Cardiac muscle cell (in vitro differentiated cells and primary cell): ENCODE measurements at regions not wholly inside any gene's neighbourhood (a gene's known extent, or its start where the extent isn't known, plus 50 kb on each side); places are given as distances from the start of the nearest gene placed in this dataset.

Experiments
- DNase-seq, 2 donors: peaks; one replicate each; pipeline versions ENCODE4 v3.0.0 to v3.0.0-alpha.2; 2010 to 2017; ENCODE audit warnings: low read depth in 1 of 2, low spot score in 1 of 2
- H3K27ac ChIP-seq: fragments of 200-600 bp; sonication (generic); 2 replicates; pipeline ENCODE4 v1.5.1; 2016
- H3K27me3 ChIP-seq: fragments of 200-600 bp; sonication (generic); 2 replicates; pipeline ENCODE4 v1.6.0; 2016; ENCODE audit warnings: control low read depth
- H3K36me3 ChIP-seq: fragments of 200-600 bp; sonication (generic); 2 replicates; pipeline ENCODE4 v1.5.1; 2016; ENCODE audit warnings: control low read depth
- H3K4me1 ChIP-seq: fragments of 200-600 bp; sonication (generic); 2 replicates; pipeline ENCODE4 v1.8.1; 2017; ENCODE audit warnings: low read depth, mild to moderate bottlenecking, mixed run types
- H3K4me3 ChIP-seq: fragments of 200-600 bp; sonication (generic); 2 replicates; pipeline ENCODE4 v1.5.1; 2016; ENCODE audit warnings: mild to moderate bottlenecking
- H3K9me3 ChIP-seq: fragments of 200-600 bp; sonication (generic); 2 replicates; pipeline ENCODE4 v1.5.1; 2017; ENCODE audit warnings: low read depth, mild to moderate bottlenecking, control low read depth
- TF ChIP-seq, protein P1 (sequence below): IDR thresholded peaks from 2 replicates; pipeline ENCODE4 v1.5.1; 2012; ENCODE audit warnings: low read depth, mild to moderate bottlenecking, low read length

- TF ChIP-seq, protein P1, sequence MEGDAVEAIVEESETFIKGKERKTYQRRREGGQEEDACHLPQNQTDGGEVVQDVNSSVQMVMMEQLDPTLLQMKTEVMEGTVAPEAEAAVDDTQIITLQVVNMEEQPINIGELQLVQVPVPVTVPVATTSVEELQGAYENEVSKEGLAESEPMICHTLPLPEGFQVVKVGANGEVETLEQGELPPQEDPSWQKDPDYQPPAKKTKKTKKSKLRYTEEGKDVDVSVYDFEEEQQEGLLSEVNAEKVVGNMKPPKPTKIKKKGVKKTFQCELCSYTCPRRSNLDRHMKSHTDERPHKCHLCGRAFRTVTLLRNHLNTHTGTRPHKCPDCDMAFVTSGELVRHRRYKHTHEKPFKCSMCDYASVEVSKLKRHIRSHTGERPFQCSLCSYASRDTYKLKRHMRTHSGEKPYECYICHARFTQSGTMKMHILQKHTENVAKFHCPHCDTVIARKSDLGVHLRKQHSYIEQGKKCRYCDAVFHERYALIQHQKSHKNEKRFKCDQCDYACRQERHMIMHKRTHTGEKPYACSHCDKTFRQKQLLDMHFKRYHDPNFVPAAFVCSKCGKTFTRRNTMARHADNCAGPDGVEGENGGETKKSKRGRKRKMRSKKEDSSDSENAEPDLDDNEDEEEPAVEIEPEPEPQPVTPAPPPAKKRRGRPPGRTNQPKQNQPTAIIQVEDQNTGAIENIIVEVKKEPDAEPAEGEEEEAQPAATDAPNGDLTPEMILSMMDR: no peak
- H3K36me3 ChIP-seq: no peaks in the 10 kb centered on the region
- peak in 1 of 2 donors; percentile 25 for DNase-seq
- peaks cover 4% of the 10 kb centered on the region for H3K4me1 ChIP-seq
- H3K27me3 ChIP-seq: no peaks in the 10 kb centered on the region
- no peak overlapping the region for H3K4me3 ChIP-seq
- no peaks in the 10 kb centered on the region for H3K9me3 ChIP-seq
- no peak overlapping the region for H3K27ac ChIP-seq
Measured at GRCh38 chr4:23630110-23630509, 259.7 kb downstream of the PPARGC1A start.

DNA sequence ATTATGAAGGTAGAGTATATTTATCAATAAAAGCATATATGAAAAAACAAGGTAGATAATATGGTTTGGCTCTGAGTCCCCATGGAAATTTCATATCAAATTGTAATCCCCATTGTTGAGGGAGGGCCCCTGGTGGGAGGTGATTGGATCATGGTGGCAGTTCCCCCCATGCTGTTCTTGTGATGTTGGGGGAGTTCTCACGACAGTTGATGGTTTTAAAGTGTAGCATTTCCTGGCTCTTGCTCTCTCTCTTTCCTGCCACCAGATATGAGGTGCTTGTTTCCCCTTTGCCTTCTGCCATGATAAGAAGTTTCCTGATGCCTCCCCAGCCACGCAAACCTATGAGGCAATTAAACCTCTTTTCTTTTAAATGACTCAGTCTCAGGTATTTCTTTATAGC, 260.4 kb downstream of the PPARGC1A start:
- H3K27me3 ChIP-seq: no peaks in the 10 kb centered on the region
- no peak overlapping the region for H3K27ac ChIP-seq
- TF ChIP-seq, protein P1: no peak
- H3K4me1 ChIP-seq: peaks cover 4% of the 10 kb centered on the region
- no peaks in the 10 kb centered on the region for H3K9me3 ChIP-seq
- no peaks in the 10 kb centered on the region for H3K36me3 ChIP-seq
- no peak overlapping the region for H3K4me3 ChIP-seq
- no peak for DNase-seq

GRCh38 chr4:23614284-23614892, 275.5 kb downstream of the PPARGC1A start:
- TF ChIP-seq, protein P1: peak; percentile 22
- H3K4me1 ChIP-seq: no peaks in the 10 kb centered on the region
- peak; percentile 22 to 42 for DNase-seq
- H3K9me3 ChIP-seq: no peaks in the 10 kb centered on the region
- no peak overlapping the region for H3K4me3 ChIP-seq
- no peaks in the 10 kb centered on the region for H3K36me3 ChIP-seq
- no peaks in the 10 kb centered on the region for H3K27me3 ChIP-seq
- H3K27ac ChIP-seq: no peak overlapping the region

- H3K9me3 ChIP-seq: no peaks in the 10 kb centered on the region
- no peaks in the 10 kb centered on the region for H3K27me3 ChIP-seq
- no peak for DNase-seq
- no peak overlapping the region for H3K27ac ChIP-seq
- H3K4me1 ChIP-seq: no peaks in the 10 kb centered on the region
- no peaks in the 10 kb centered on the region for H3K36me3 ChIP-seq
- TF ChIP-seq, protein P1: no peak
- no peak overlapping the region for H3K4me3 ChIP-seq
Measured at GRCh38 chr4:23613782-23614181, 276.1 kb downstream of the PPARGC1A start.

DNA sequence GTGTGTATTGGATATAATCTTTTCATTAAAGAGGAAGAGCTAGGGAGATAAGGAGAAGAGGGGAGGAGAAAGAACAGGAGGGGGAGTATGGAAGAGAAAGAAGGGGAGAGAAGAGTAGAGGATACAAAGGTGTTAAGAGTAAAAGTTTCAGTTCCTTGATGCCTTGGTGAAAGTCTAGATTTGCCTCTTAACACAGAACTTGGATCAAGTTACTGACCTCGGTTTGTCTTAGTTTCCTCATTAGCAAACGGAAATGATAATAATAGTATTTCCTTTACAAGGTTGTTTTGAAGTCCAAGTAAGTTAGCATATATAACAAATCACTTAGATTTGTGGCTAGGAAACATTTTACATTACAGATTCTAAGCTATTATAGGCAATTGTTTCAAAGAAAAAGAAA, 287.1 kb downstream of the PPARGC1A start:
- H3K27ac ChIP-seq: no peak overlapping the region
- no peak for DNase-seq
- H3K9me3 ChIP-seq: no peaks in the 10 kb centered on the region
- no peaks in the 10 kb centered on the region for H3K36me3 ChIP-seq
- TF ChIP-seq, protein P1: no peak
- H3K4me1 ChIP-seq: no peaks in the 10 kb centered on the region
- no peak overlapping the region for H3K4me3 ChIP-seq
- no peaks in the 10 kb centered on the region for H3K27me3 ChIP-seq
